Inflammatory macrophage treated with lipopolysaccharide for 4 hours (primary cell): ENCODE measurements at regions not wholly inside any gene's neighbourhood (a gene's known extent, or its start where the extent isn't known, plus 50 kb on each side); places are given as distances from the start of the nearest gene placed in this dataset.

ENCODE experiments used
- DNase-seq: peaks from one replicate; pipeline ENCODE4 v3.0.0-alpha.2; 2020

- DNase-seq, result no peak
These were observed 484.7 kb downstream of the ELAVL2 start for GRCh38 chr9:23341346-23341745.

GRCh38 chr9:23342291-23342690 lies 483.7 kb downstream of the ELAVL2 start:
- no peak for DNase-seq

- DNase-seq, result no peak
These were observed 482.8 kb downstream of the ELAVL2 start for GRCh38 chr9:23343226-23343625.

- no peak for DNase-seq
These were observed 464.9 kb downstream of the ELAVL2 start for GRCh38 chr9:23361096-23361495.

- no peak for DNase-seq
These were observed 453.3 kb downstream of the ELAVL2 start for GRCh38 chr9:23372703-23373102.

- DNase-seq, result no peak
These were observed 450.5 kb downstream of the ELAVL2 start for GRCh38 chr9:23375511-23375910.

- DNase-seq, result no peak
These were observed 446.2 kb downstream of the ELAVL2 start for GRCh38 chr9:23379842-23380241.

- DNase-seq, result no peak
These were observed 445.2 kb downstream of the ELAVL2 start for GRCh38 chr9:23380821-23381220.

- DNase-seq, result no peak
These were observed 443.6 kb downstream of the ELAVL2 start for GRCh38 chr9:23382418-23382817.

- DNase-seq, result no peak
These were observed 431.9 kb downstream of the ELAVL2 start for GRCh38 chr9:23394189-23394588.

- DNase-seq, result no peak
These were observed 417.2 kb downstream of the ELAVL2 start for GRCh38 chr9:23408874-23409273.

GRCh38 chr9:23412046-23412445 lies 414.0 kb downstream of the ELAVL2 start:
- DNase-seq, result no peak

GRCh38 chr9:23412458-23412857 lies 413.6 kb downstream of the ELAVL2 start:
- DNase-seq, result no peak

GRCh38 chr9:23413541-23413940 lies 412.5 kb downstream of the ELAVL2 start:
- no peak for DNase-seq

- DNase-seq, result no peak
These were observed 402.0 kb downstream of the ELAVL2 start for GRCh38 chr9:23423999-23424398.

- no peak for DNase-seq
These were observed 399.9 kb downstream of the ELAVL2 start for GRCh38 chr9:23426144-23426543.

- no peak for DNase-seq
These were observed 394.6 kb downstream of the ELAVL2 start for GRCh38 chr9:23431459-23431858.

GRCh38 chr9:23434654-23435053 lies 391.4 kb downstream of the ELAVL2 start:
- DNase-seq, result no peak

GRCh38 chr9:23438299-23438907 lies 387.6 kb downstream of the ELAVL2 start:
- DNase-seq, result no peak

GRCh38 chr9:23441275-23441674 lies 384.8 kb downstream of the ELAVL2 start:
- DNase-seq, result no peak

GRCh38 chr9:23444658-23445057 lies 381.4 kb downstream of the ELAVL2 start:
- DNase-seq, result no peak

- no peak for DNase-seq
These were observed 378.9 kb downstream of the ELAVL2 start for GRCh38 chr9:23447166-23447565.

- DNase-seq, result no peak
These were observed 378.1 kb downstream of the ELAVL2 start for GRCh38 chr9:23447944-23448343.

- no peak for DNase-seq
These were observed 374.1 kb downstream of the ELAVL2 start for GRCh38 chr9:23451802-23452418.

- DNase-seq, result no peak
These were observed 361.8 kb downstream of the ELAVL2 start for GRCh38 chr9:23464275-23464674.
